Activated naive CD4-positive, alpha-beta T cell treated with anti-CD3 and anti-CD28 coated beads, Interleukin-2, amount 50 U/mL, for 24 hours (primary cell): ENCODE measurements at regions not wholly inside any gene's neighbourhood (a gene's known extent, or its start where the extent isn't known, plus 50 kb on each side); places are given as distances from the start of the nearest gene placed in this dataset.
"Not testable (repeated sequence)": the region's sequence is repeated elsewhere in the genome, so short reads cannot be mapped to it uniquely, and the experiment has no call there.

Source experiments
- H3K27ac Mint-ChIP-seq: one replicate; pipeline ENCODE4 v1.8.0; 2021; ENCODE audit warnings: mild to moderate bottlenecking, mixed read lengths
- H3K27me3 Mint-ChIP-seq: one replicate; pipeline ENCODE4 v1.8.0; 2021; ENCODE audit warnings: mixed read lengths
- H3K36me3 Mint-ChIP-seq: one replicate; pipeline ENCODE4 v1.8.0; 2021; ENCODE audit warnings: mixed read lengths
- H3K4me1 Mint-ChIP-seq: one replicate; pipeline ENCODE4 v1.8.0; 2021; ENCODE audit warnings: mixed read lengths
- H3K4me3 Mint-ChIP-seq: one replicate; pipeline ENCODE4 v1.8.0; 2021; ENCODE audit warnings: mild to moderate bottlenecking, mixed read lengths
- H3K9me3 Mint-ChIP-seq: one replicate; pipeline ENCODE4 v1.8.0; 2021; ENCODE audit warnings: mixed read lengths

- H3K27me3 Mint-ChIP-seq, result peaks cover 3% of the 10 kb centered on the region
- H3K4me1 Mint-ChIP-seq, result no peaks in the 10 kb centered on the region
- H3K27ac Mint-ChIP-seq, result no peak overlapping the region
- no peak overlapping the region for H3K4me3 Mint-ChIP-seq
- H3K36me3 Mint-ChIP-seq, result no peaks in the 10 kb centered on the region
- H3K9me3 Mint-ChIP-seq, result no peaks in the 10 kb centered on the region
Observed at GRCh38 chr16:13629704-13630103, 290.2 kb upstream of the ERCC4 start.

DNA sequence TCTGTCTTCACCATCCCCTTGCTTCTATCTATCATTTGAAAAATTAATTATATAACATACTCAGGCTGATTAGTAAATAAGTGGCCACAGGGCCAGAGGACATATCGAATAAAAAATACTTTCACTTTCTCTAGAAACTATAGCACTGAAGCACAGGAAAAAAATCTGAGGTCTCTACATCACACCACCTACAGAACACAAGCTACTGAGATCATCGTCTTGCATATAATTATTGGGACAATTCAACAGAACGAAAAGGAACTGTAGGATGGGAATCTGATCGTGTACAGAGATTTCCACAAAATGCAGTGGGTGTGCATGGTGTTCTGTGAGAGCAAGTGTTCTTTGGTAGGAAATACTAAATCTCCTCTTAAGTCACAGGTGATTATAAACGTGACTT lies 289.6 kb upstream of the ERCC4 start:
- Mint-ChIP-seq H3K36me3 (no peaks in the 10 kb centered on the region), H3K27me3 (no peaks in the 10 kb centered on the region), H3K4me1 (no peaks in the 10 kb centered on the region), H3K27ac (no peak overlapping the region), H3K9me3 (no peaks in the 10 kb centered on the region), H3K4me3 (no peak overlapping the region)

GRCh38 chr16:13631213-13631767 lies 288.7 kb upstream of the ERCC4 start:
- no peaks in the 10 kb centered on the region for H3K27me3 Mint-ChIP-seq
- H3K36me3 Mint-ChIP-seq, result no peaks in the 10 kb centered on the region
- H3K4me3 Mint-ChIP-seq, result no peak overlapping the region
- no peak overlapping the region for H3K27ac Mint-ChIP-seq
- H3K4me1 Mint-ChIP-seq, result no peaks in the 10 kb centered on the region
- H3K9me3 Mint-ChIP-seq, result peaks cover 9% of the 10 kb centered on the region

- Mint-ChIP-seq H3K9me3 (peaks cover 13% of the 10 kb centered on the region), H3K36me3 (no peaks in the 10 kb centered on the region), H3K27ac (no peak overlapping the region), H3K4me1 (no peaks in the 10 kb centered on the region), H3K4me3 (no peak overlapping the region), H3K27me3 (no peaks in the 10 kb centered on the region)
Observed at GRCh38 chr16:13631916-13632315, 288.0 kb upstream of the ERCC4 start.

DNA sequence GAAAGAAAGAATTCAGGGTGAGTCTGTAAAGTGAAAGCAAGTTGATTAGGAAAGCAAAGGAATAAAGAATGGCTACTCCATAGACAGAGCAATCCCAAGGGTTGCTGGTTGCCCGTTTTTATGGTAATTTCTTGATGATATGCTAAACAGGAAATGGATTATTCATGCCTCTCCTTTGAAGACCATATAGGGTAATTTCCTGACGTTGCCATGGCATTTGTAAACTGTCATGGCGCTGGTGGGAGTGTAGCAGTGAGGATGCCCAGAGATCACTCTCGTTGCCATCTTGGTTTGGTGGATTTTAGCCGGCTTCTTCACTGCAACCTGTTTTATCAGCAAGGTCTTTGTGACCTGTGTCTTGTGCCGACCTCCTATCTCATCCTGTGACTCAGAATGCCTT lies 287.4 kb upstream of the ERCC4 start:
- H3K9me3 Mint-ChIP-seq, result peaks cover 13% of the 10 kb centered on the region
- H3K36me3 Mint-ChIP-seq, H3K4me1 Mint-ChIP-seq, H3K27me3 Mint-ChIP-seq, H3K4me3 Mint-ChIP-seq, H3K27ac Mint-ChIP-seq: not testable (repeated sequence)

DNA sequence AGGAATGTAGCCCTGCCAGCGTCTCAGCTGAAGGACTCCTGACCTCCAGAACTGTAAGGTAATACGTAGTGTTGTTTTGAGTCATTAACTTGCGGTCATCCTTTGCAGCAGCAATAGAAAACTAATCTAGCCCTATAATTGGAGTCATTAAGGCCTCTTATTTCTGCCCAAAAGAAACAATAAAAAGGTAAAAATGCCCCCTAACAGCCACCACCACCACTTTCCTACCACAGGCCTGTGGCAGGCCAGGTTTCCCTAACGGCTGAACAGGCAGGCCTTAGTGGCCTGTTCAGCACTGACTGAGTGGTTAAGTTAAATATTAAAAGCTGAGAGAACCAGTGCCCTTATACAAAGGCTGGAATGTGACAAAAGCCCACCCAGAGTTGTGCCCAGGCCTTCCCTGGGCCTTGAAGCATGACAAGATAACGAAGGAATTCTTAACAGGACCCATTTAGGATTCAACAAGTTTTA lies 286.5 kb upstream of the ERCC4 start:
- peaks cover 17% of the 10 kb centered on the region for H3K9me3 Mint-ChIP-seq
- no peak overlapping the region for H3K4me3 Mint-ChIP-seq
- H3K36me3 Mint-ChIP-seq, result peaks cover 1% of the 10 kb centered on the region
- no peaks in the 10 kb centered on the region for H3K4me1 Mint-ChIP-seq
- H3K27ac Mint-ChIP-seq, result no peak overlapping the region
- no peaks in the 10 kb centered on the region for H3K27me3 Mint-ChIP-seq

GRCh38 chr16:13634253-13634652 lies 285.7 kb upstream of the ERCC4 start:
- Mint-ChIP-seq H3K4me3 (no peak overlapping the region), H3K36me3 (peaks cover 1% of the 10 kb centered on the region), H3K4me1 (no peaks in the 10 kb centered on the region), H3K9me3 (peaks cover 18% of the 10 kb centered on the region), H3K27ac (no peak overlapping the region), H3K27me3 (no peaks in the 10 kb centered on the region)

DNA sequence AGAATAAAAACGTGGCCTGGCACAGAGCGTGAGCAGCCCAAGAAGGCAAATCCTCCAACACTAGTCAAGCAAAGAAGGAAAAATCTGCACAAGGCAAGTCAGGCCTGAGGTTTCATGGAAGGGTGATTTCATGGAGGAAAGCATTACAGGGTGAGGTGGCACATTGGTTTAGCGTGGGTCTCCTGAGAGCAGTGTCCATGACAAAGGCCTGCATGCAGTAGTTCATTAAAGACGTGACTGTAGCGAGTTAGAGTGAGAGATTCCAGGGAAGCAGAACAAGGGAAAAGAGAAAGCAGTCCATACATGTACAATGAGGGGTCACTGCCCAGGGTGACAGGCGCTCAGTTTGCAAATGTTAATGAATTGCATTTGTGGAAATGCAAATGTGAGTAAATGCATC lies 285.0 kb upstream of the ERCC4 start:
- no peak overlapping the region for H3K4me3 Mint-ChIP-seq
- H3K4me1 Mint-ChIP-seq, result no peaks in the 10 kb centered on the region
- H3K27me3 Mint-ChIP-seq, result no peaks in the 10 kb centered on the region
- peaks cover 1% of the 10 kb centered on the region for H3K36me3 Mint-ChIP-seq
- H3K9me3 Mint-ChIP-seq, result peaks cover 18% of the 10 kb centered on the region
- H3K27ac Mint-ChIP-seq, result no peak overlapping the region

DNA sequence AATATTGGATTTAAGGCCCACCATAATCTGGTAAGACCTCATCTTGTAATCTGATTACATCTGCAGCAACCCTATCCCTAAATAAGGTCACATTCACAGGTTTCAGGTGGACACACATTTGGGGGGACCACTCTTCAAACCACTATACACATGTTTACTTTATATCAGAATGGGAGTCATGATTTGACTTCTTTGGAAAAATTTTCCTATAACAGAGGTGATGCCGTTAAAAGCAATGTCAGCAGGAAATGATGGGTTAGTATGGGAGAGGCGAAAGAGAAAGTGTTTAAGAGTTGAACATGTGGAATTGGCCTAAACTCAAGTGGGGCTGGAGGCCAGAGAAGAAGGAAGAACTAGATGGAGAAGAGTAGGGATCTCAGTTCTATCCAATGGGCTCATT lies 281.7 kb upstream of the ERCC4 start:
- H3K27ac Mint-ChIP-seq, result no peak overlapping the region
- peaks cover 1% of the 10 kb centered on the region for H3K36me3 Mint-ChIP-seq
- H3K9me3 Mint-ChIP-seq, result peaks cover 23% of the 10 kb centered on the region
- H3K4me1 Mint-ChIP-seq, result no peaks in the 10 kb centered on the region
- no peaks in the 10 kb centered on the region for H3K27me3 Mint-ChIP-seq
- no peak overlapping the region for H3K4me3 Mint-ChIP-seq

- H3K4me3 Mint-ChIP-seq, result no peak overlapping the region
- no peak overlapping the region for H3K27ac Mint-ChIP-seq
- H3K27me3 Mint-ChIP-seq, result peaks cover 7% of the 10 kb centered on the region
- H3K36me3 Mint-ChIP-seq, result no peaks in the 10 kb centered on the region
- H3K4me1 Mint-ChIP-seq, result no peaks in the 10 kb centered on the region
- peaks cover 12% of the 10 kb centered on the region for H3K9me3 Mint-ChIP-seq
Observed at GRCh38 chr16:13643412-13643811, 276.5 kb upstream of the ERCC4 start.

- Mint-ChIP-seq H3K27me3 (peaks cover 7% of the 10 kb centered on the region), H3K36me3 (no peaks in the 10 kb centered on the region), H3K27ac (no peak overlapping the region), H3K4me1 (no peaks in the 10 kb centered on the region), H3K4me3 (no peak overlapping the region), H3K9me3 (peaks cover 11% of the 10 kb centered on the region)
Observed at GRCh38 chr16:13645601-13646245, 274.2 kb upstream of the ERCC4 start.

DNA sequence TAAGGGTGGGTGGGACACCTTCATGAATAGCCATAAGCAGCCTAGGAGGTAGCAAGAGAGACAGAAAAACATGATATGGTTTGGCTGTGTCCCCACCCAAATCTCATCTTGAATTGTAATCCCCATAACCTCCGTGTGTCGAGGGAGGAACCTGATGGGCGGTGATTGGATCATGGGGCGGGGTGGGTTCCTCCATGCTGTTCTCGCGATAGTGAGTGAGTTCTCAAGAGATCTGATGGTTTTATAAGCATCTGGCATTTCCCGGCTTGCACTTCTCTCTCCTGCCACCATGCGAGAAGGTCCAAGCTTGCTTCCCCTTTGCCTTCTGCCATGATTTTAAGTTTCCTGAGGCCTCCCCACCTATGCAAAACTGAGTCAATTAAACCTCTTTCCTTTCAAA lies 259.1 kb upstream of the ERCC4 start:
- Mint-ChIP-seq H3K36me3 (no peaks in the 10 kb centered on the region), H3K27ac (no peak overlapping the region), H3K4me3 (no peak overlapping the region), H3K27me3 (no peaks in the 10 kb centered on the region), H3K4me1 (no peaks in the 10 kb centered on the region), H3K9me3 (no peaks in the 10 kb centered on the region)

GRCh38 chr16:13665876-13666275 lies 254.1 kb upstream of the ERCC4 start:
- no peak overlapping the region for H3K27ac Mint-ChIP-seq
- no peaks in the 10 kb centered on the region for H3K27me3 Mint-ChIP-seq
- no peaks in the 10 kb centered on the region for H3K9me3 Mint-ChIP-seq
- H3K36me3 Mint-ChIP-seq, result no peaks in the 10 kb centered on the region
- H3K4me3 Mint-ChIP-seq, result no peak overlapping the region
- no peaks in the 10 kb centered on the region for H3K4me1 Mint-ChIP-seq

GRCh38 chr16:13672196-13672595 lies 247.8 kb upstream of the ERCC4 start:
- no peaks in the 10 kb centered on the region for H3K27me3 Mint-ChIP-seq
- H3K4me1 Mint-ChIP-seq, result no peaks in the 10 kb centered on the region
- H3K27ac Mint-ChIP-seq, result no peak overlapping the region
- no peaks in the 10 kb centered on the region for H3K36me3 Mint-ChIP-seq
- H3K9me3 Mint-ChIP-seq, result no peaks in the 10 kb centered on the region
- no peak overlapping the region for H3K4me3 Mint-ChIP-seq

GRCh38 chr16:13680021-13680889 lies 239.7 kb upstream of the ERCC4 start:
- H3K4me3 Mint-ChIP-seq, result no peak overlapping the region
- no peak overlapping the region for H3K27ac Mint-ChIP-seq
- H3K27me3 Mint-ChIP-seq, result peaks cover 10% of the 10 kb centered on the region
- no peaks in the 10 kb centered on the region for H3K4me1 Mint-ChIP-seq
- no peaks in the 10 kb centered on the region for H3K36me3 Mint-ChIP-seq
- peaks cover 6% of the 10 kb centered on the region for H3K9me3 Mint-ChIP-seq
